SK-N-SH (cell line): ENCODE measurements at regions not wholly inside any gene's neighbourhood (a gene's known extent, or its start where the extent isn't known, plus 50 kb on each side); places are given as distances from the start of the nearest gene placed in this dataset.
A peak's percentile ranks its signal among the peaks of the same experiment; 100 is the strongest.

Source experiments
- EP300 ChIP-seq, 2 experiments: IDR thresholded peaks; 2 replicates each; pipeline versions ENCODE4 v1.4.0 to v1.6.1; 2012; ENCODE audit warnings: borderline replicate concordance in 1 of 2, low read depth in 1 of 2, low read length in 1 of 2
- EZH2phosphoT487 ChIP-seq: fragments of 200-600 bp; sonication (generic); IDR thresholded peaks from 2 replicates; pipeline ENCODE4 v1.6.1; 2017; ENCODE audit warnings: low read depth, mixed run types, mild to moderate bottlenecking, antibody characterized with exemption, moderate library complexity, borderline replicate concordance
- FOSL2 ChIP-seq: IDR thresholded peaks from 2 replicates; pipeline ENCODE4 v1.4.0; 2012; ENCODE audit warnings: low read depth, mild to moderate bottlenecking, moderate library complexity, borderline replicate concordance
- GATA2 ChIP-seq: sonication (generic); formaldehyde crosslinking; IDR thresholded peaks from 2 replicates; pipeline ENCODE4 v1.5.0; 2020; ENCODE audit warnings: mild to moderate bottlenecking, missing genetic modification reagents
- NFIC ChIP-seq: IDR thresholded peaks from 2 replicates; pipeline ENCODE4 v1.4.0; 2012; ENCODE audit warnings: borderline replicate concordance
- POLR2AphosphoS5 ChIP-seq: IDR thresholded peaks from 2 replicates; pipeline ENCODE4 v1.6.1; 2012; ENCODE audit warnings: low read depth, low read length
- RAD21 ChIP-seq: IDR thresholded peaks from 2 replicates; pipeline ENCODE4 v1.6.1; 2012; ENCODE audit warnings: mild to moderate bottlenecking, low read length
- RCOR1 ChIP-seq: fragments of 150-350 bp; IDR thresholded peaks from 2 replicates; pipeline ENCODE4 v1.6.1; 2017; ENCODE audit warnings: antibody characterized with exemption, low read length
- RXRA ChIP-seq: IDR thresholded peaks from 2 replicates; pipeline ENCODE4 v1.4.0; 2012; ENCODE audit warnings: low read depth, mild to moderate bottlenecking, borderline replicate concordance
- YY1 ChIP-seq: IDR thresholded peaks from 2 replicates; pipeline ENCODE4 v1.4.0; 2012; ENCODE audit warnings: low read depth, mild to moderate bottlenecking
- TF ChIP-seq, protein P1 (sequence below): fragments of 200-600 bp; sonication (generic); IDR thresholded peaks from 2 replicates; pipeline ENCODE4 v1.6.1; 2017; ENCODE audit warnings: antibody characterized with exemption, mild to moderate bottlenecking, moderate library complexity
- TF ChIP-seq, protein P2 (sequence below): fragments of 150-350 bp; IDR thresholded peaks from 2 replicates; pipeline ENCODE4 v1.6.1; 2017; ENCODE audit warnings: antibody characterized with exemption, low read length, low read depth, borderline replicate concordance
- TF ChIP-seq, protein P3 (sequence below): IDR thresholded peaks from 2 replicates; pipeline ENCODE4 v1.6.1; 2012; ENCODE audit warnings: mild to moderate bottlenecking, low read depth, low read length, moderate library complexity
- TF ChIP-seq, protein P4 (sequence below): IDR thresholded peaks from 2 replicates; pipeline ENCODE4; 2012
- TF ChIP-seq, protein P5 (sequence below): IDR thresholded peaks from 2 replicates; pipeline ENCODE4 v1.4.0; 2012; ENCODE audit warnings: low read depth

DNA sequence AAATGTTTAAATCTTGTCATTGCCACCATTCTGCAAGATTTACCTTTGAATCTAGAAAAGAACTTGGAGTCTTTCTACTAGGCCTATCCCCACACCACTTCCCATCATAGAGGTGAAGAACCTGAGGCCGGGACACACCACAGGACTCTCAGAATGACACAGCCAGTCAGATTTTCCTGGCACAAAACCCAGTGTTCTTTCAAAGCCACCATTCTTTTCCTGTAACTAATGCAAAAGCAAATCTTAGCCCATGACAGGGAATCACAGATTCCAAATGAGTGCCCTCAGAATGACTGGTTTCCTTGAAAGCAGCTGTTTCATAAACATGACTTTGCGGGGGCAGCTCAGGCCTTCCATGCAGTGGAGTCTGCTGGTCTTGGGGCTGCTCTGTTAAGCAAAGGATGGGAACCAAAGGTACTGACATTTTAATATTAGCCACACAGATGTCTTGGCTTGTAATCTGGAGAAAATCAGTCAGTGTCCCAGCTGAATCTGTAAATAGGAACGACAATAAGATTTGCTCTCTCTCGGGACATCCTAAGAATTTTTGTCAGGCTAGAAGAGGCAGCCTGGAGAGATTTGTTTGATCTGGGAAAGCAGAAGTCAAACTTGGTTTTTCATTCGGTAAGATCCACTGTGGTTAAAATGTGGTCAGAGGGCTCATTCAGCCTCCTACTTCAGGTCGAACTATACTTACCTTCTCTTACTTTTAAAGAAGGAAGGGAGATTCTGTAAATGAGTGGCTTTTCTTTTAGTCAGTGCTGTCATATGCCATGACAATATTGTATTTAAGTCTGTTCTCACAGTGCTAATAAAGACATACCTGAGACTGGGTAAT is 115.1 kb downstream of the PALM2AKAP2 start (continued):
- peak; percentile 30; the same call in 1 of the 2 replicates for TF ChIP-seq FOSL2
- no peak for TF ChIP-seq POLR2AphosphoS5
- peak in 1 of 2 experiments; percentile 47; a peak in 1 of 4 replicates for TF ChIP-seq EP300 (IDR thresholded peaks at IDR 0.05; ENCODE audit: borderline replicate concordance in 1 of 2, low read depth in 1 of 2, low read length in 1 of 2)
- no peak for TF ChIP-seq RCOR1
- TF ChIP-seq, protein P1, sequence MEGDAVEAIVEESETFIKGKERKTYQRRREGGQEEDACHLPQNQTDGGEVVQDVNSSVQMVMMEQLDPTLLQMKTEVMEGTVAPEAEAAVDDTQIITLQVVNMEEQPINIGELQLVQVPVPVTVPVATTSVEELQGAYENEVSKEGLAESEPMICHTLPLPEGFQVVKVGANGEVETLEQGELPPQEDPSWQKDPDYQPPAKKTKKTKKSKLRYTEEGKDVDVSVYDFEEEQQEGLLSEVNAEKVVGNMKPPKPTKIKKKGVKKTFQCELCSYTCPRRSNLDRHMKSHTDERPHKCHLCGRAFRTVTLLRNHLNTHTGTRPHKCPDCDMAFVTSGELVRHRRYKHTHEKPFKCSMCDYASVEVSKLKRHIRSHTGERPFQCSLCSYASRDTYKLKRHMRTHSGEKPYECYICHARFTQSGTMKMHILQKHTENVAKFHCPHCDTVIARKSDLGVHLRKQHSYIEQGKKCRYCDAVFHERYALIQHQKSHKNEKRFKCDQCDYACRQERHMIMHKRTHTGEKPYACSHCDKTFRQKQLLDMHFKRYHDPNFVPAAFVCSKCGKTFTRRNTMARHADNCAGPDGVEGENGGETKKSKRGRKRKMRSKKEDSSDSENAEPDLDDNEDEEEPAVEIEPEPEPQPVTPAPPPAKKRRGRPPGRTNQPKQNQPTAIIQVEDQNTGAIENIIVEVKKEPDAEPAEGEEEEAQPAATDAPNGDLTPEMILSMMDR = no peak
- peak; percentile 60; the same call in 1 of the 2 replicates for TF ChIP-seq RXRA
- TF ChIP-seq, protein P2, sequence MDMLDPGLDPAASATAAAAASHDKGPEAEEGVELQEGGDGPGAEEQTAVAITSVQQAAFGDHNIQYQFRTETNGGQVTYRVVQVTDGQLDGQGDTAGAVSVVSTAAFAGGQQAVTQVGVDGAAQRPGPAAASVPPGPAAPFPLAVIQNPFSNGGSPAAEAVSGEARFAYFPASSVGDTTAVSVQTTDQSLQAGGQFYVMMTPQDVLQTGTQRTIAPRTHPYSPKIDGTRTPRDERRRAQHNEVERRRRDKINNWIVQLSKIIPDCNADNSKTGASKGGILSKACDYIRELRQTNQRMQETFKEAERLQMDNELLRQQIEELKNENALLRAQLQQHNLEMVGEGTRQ = no peak
- TF ChIP-seq, protein P3, sequence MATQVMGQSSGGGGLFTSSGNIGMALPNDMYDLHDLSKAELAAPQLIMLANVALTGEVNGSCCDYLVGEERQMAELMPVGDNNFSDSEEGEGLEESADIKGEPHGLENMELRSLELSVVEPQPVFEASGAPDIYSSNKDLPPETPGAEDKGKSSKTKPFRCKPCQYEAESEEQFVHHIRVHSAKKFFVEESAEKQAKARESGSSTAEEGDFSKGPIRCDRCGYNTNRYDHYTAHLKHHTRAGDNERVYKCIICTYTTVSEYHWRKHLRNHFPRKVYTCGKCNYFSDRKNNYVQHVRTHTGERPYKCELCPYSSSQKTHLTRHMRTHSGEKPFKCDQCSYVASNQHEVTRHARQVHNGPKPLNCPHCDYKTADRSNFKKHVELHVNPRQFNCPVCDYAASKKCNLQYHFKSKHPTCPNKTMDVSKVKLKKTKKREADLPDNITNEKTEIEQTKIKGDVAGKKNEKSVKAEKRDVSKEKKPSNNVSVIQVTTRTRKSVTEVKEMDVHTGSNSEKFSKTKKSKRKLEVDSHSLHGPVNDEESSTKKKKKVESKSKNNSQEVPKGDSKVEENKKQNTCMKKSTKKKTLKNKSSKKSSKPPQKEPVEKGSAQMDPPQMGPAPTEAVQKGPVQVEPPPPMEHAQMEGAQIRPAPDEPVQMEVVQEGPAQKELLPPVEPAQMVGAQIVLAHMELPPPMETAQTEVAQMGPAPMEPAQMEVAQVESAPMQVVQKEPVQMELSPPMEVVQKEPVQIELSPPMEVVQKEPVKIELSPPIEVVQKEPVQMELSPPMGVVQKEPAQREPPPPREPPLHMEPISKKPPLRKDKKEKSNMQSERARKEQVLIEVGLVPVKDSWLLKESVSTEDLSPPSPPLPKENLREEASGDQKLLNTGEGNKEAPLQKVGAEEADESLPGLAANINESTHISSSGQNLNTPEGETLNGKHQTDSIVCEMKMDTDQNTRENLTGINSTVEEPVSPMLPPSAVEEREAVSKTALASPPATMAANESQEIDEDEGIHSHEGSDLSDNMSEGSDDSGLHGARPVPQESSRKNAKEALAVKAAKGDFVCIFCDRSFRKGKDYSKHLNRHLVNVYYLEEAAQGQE = no peak
- no peak for TF ChIP-seq YY1
- TF ChIP-seq, protein P4, sequence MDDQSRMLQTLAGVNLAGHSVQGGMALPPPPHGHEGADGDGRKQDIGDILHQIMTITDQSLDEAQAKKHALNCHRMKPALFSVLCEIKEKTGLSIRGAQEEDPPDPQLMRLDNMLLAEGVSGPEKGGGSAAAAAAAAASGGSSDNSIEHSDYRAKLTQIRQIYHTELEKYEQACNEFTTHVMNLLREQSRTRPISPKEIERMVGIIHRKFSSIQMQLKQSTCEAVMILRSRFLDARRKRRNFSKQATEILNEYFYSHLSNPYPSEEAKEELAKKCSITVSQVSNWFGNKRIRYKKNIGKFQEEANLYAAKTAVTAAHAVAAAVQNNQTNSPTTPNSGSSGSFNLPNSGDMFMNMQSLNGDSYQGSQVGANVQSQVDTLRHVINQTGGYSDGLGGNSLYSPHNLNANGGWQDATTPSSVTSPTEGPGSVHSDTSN = no peak
- no peak for TF ChIP-seq RAD21
- no peak for TF ChIP-seq GATA2
- TF ChIP-seq EZH2phosphoT487 = no peak
- TF ChIP-seq, protein P5, sequence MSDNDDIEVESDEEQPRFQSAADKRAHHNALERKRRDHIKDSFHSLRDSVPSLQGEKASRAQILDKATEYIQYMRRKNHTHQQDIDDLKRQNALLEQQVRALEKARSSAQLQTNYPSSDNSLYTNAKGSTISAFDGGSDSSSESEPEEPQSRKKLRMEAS = no peak
- peak; percentile 52; the same call in 1 of the 2 replicates for TF ChIP-seq NFIC
- TF ChIP-seq, all 33 proteins: peak for 6
